ENCODE measurements at regions not wholly inside any gene's neighbourhood (a gene's known extent, or its start where the extent isn't known, plus 50 kb on each side); places are given as distances from the start of the nearest gene placed in this dataset.

DNA sequence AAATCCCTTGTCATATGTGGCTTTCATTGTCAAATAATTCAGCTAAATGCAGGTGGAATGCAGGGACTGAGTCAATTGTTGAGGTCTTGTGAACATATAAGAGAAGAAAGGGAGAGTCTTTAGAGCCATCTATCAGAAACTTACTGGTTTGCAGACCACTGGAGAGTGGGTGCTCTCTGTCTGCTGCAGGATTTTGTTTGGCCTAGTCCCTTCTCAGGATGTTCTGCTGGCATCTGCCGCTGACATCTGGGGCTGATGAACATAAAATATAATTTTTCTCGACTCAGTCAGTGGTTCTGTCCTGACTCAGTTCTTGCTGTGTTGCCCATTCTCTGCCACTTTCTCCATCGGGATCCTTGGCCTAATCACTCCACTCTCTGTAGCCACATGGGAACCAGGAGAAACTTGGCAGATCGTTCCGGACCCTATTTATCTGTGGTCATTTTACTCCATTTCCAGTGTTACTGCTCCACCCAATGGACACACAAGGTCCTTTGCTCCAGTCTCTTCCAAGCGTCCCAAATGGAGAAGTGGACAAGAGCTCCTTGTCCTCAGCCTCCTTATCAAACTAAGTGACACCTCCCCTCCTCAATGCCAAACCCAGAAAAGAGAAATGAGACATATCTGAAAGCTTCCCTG, 436.2 kb downstream of the FAT4 start:
- ATAC-seq: peak; percentile 100
- H3K36me3 Mint-ChIP-seq: peaks cover 17% of the 10 kb centered on the region
- no peak for TF ChIP-seq NFE2L1 (CRISPR knock-in tag; IDR thresholded peaks at IDR 0.05)
- no peak for TF ChIP-seq IRF2 (CRISPR knock-in tag; IDR thresholded peaks at IDR 0.05; ENCODE audit: borderline replicate concordance, low read depth)
- TF ChIP-seq, protein P1, sequence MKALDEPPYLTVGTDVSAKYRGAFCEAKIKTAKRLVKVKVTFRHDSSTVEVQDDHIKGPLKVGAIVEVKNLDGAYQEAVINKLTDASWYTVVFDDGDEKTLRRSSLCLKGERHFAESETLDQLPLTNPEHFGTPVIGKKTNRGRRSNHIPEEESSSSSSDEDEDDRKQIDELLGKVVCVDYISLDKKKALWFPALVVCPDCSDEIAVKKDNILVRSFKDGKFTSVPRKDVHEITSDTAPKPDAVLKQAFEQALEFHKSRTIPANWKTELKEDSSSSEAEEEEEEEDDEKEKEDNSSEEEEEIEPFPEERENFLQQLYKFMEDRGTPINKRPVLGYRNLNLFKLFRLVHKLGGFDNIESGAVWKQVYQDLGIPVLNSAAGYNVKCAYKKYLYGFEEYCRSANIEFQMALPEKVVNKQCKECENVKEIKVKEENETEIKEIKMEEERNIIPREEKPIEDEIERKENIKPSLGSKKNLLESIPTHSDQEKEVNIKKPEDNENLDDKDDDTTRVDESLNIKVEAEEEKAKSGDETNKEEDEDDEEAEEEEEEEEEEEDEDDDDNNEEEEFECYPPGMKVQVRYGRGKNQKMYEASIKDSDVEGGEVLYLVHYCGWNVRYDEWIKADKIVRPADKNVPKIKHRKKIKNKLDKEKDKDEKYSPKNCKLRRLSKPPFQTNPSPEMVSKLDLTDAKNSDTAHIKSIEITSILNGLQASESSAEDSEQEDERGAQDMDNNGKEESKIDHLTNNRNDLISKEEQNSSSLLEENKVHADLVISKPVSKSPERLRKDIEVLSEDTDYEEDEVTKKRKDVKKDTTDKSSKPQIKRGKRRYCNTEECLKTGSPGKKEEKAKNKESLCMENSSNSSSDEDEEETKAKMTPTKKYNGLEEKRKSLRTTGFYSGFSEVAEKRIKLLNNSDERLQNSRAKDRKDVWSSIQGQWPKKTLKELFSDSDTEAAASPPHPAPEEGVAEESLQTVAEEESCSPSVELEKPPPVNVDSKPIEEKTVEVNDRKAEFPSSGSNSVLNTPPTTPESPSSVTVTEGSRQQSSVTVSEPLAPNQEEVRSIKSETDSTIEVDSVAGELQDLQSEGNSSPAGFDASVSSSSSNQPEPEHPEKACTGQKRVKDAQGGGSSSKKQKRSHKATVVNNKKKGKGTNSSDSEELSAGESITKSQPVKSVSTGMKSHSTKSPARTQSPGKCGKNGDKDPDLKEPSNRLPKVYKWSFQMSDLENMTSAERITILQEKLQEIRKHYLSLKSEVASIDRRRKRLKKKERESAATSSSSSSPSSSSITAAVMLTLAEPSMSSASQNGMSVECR (CRISPR knock-in tag; IDR thresholded peaks at IDR 0.05; ENCODE audit: borderline replicate concordance): no peak
- TF ChIP-seq ZNF138 (CRISPR knock-in tag; conservative IDR thresholded peaks at IDR 0.05): no peak
- no peak for TF ChIP-seq ESRRA (CRISPR knock-in tag; IDR thresholded peaks at IDR 0.05; ENCODE audit: borderline replicate concordance)
- TF ChIP-seq, protein P2, sequence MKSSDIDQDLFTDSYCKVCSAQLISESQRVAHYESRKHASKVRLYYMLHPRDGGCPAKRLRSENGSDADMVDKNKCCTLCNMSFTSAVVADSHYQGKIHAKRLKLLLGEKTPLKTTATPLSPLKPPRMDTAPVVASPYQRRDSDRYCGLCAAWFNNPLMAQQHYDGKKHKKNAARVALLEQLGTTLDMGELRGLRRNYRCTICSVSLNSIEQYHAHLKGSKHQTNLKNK (CRISPR knock-in tag; IDR thresholded peaks at IDR 0.05): no peak
- TF ChIP-seq PRRX2 (CRISPR knock-in tag; IDR thresholded peaks at IDR 0.05): no peak
- no peak for TF ChIP-seq RORB (CRISPR knock-in tag; IDR thresholded peaks at IDR 0.05)
- TF ChIP-seq, protein P3, sequence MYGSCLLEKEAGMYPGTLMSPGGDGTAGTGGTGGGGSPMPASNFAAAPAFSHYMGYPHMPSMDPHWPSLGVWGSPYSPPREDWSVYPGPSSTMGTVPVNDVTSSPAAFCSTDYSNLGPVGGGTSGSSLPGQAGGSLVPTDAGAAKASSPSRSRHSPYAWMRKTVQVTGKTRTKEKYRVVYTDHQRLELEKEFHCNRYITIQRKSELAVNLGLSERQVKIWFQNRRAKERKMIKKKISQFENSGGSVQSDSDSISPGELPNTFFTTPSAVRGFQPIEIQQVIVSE (CRISPR knock-in tag; IDR thresholded peaks at IDR 0.05; ENCODE audit: borderline replicate concordance): no peak
- no peak for TF ChIP-seq GTF2I (CRISPR knock-in tag; conservative IDR thresholded peaks at IDR 0.05)
- TF ChIP-seq, protein P4, sequence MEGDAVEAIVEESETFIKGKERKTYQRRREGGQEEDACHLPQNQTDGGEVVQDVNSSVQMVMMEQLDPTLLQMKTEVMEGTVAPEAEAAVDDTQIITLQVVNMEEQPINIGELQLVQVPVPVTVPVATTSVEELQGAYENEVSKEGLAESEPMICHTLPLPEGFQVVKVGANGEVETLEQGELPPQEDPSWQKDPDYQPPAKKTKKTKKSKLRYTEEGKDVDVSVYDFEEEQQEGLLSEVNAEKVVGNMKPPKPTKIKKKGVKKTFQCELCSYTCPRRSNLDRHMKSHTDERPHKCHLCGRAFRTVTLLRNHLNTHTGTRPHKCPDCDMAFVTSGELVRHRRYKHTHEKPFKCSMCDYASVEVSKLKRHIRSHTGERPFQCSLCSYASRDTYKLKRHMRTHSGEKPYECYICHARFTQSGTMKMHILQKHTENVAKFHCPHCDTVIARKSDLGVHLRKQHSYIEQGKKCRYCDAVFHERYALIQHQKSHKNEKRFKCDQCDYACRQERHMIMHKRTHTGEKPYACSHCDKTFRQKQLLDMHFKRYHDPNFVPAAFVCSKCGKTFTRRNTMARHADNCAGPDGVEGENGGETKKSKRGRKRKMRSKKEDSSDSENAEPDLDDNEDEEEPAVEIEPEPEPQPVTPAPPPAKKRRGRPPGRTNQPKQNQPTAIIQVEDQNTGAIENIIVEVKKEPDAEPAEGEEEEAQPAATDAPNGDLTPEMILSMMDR (IDR thresholded peaks at IDR 0.05): peak; percentile 32; the same call in 1 of the 2 replicates
- no peak for TF ChIP-seq CREB1 (CRISPR knock-in tag; IDR thresholded peaks at IDR 0.05)
- TF ChIP-seq, protein P5, sequence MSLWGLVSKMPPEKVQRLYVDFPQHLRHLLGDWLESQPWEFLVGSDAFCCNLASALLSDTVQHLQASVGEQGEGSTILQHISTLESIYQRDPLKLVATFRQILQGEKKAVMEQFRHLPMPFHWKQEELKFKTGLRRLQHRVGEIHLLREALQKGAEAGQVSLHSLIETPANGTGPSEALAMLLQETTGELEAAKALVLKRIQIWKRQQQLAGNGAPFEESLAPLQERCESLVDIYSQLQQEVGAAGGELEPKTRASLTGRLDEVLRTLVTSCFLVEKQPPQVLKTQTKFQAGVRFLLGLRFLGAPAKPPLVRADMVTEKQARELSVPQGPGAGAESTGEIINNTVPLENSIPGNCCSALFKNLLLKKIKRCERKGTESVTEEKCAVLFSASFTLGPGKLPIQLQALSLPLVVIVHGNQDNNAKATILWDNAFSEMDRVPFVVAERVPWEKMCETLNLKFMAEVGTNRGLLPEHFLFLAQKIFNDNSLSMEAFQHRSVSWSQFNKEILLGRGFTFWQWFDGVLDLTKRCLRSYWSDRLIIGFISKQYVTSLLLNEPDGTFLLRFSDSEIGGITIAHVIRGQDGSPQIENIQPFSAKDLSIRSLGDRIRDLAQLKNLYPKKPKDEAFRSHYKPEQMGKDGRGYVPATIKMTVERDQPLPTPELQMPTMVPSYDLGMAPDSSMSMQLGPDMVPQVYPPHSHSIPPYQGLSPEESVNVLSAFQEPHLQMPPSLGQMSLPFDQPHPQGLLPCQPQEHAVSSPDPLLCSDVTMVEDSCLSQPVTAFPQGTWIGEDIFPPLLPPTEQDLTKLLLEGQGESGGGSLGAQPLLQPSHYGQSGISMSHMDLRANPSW (CRISPR knock-in tag; conservative IDR thresholded peaks at IDR 0.05; ENCODE audit: low read depth): no peak
- TF ChIP-seq, protein P6, sequence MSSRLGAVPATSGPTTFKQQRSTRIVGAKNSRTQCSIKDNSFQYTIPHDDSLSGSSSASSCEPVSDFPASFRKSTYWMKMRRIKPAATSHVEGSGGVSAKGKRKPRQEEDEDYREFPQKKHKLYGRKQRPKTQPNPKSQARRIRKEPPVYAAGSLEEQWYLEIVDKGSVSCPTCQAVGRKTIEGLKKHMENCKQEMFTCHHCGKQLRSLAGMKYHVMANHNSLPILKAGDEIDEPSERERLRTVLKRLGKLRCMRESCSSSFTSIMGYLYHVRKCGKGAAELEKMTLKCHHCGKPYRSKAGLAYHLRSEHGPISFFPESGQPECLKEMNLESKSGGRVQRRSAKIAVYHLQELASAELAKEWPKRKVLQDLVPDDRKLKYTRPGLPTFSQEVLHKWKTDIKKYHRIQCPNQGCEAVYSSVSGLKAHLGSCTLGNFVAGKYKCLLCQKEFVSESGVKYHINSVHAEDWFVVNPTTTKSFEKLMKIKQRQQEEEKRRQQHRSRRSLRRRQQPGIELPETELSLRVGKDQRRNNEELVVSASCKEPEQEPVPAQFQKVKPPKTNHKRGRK (CRISPR knock-in tag; IDR thresholded peaks at IDR 0.05; ENCODE audit: borderline replicate concordance): no peak
- TF ChIP-seq ETV6 (CRISPR knock-in tag; IDR thresholded peaks at IDR 0.05): peak; percentile 62; the same call in 1 of the 2 replicates
- TF ChIP-seq, protein P7, sequence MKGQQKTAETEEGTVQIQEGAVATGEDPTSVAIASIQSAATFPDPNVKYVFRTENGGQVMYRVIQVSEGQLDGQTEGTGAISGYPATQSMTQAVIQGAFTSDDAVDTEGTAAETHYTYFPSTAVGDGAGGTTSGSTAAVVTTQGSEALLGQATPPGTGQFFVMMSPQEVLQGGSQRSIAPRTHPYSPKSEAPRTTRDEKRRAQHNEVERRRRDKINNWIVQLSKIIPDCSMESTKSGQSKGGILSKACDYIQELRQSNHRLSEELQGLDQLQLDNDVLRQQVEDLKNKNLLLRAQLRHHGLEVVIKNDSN (CRISPR knock-in tag; IDR thresholded peaks at IDR 0.05): no peak

More for the DNA sequence above, 436.2 kb downstream of the FAT4 start:
- no peak for DNase-seq (ENCODE audit: low spot score)
- POLR2A ChIA-PET: no interaction called here
- Mint-ChIP-seq H3K4me3 (no peak overlapping the region), H3K9me3 (peaks cover 20% of the 10 kb centered on the region), H3K27me3 (ENCODE audit: low read depth) (no peaks in the 10 kb centered on the region), H3K27ac (no peak overlapping the region), H3K4me1 (peaks cover 10% of the 10 kb centered on the region)
- CTCF ChIA-PET: interaction anchor here (0.6 to 3.1 kb wide), 21 partner anchors 9 to 483 kb away, joined by 3 to 64 read pairs (median 4); partner anchors contain the start of gene FAT4
